ENCODE measurements at regions not wholly inside any gene's neighbourhood (a gene's known extent, or its start where the extent isn't known, plus 50 kb on each side); places are given as distances from the start of the nearest gene placed in this dataset.

GRCh38 chr2:66854298-66854697 is 419.4 kb downstream of the MEIS1 start:
- TF ChIP-seq Cebpa-rat (IDR thresholded peaks at IDR 0.05), result no peak
- Histone ChIP-seq H3K36me3 (no peaks in the 10 kb centered on the region), H3K4me3 (no peak overlapping the region), H3K27me3 (no peaks in the 10 kb centered on the region), H3K4me1 (peaks cover 11% of the 10 kb centered on the region), H4K20me1 (no peaks in the 10 kb centered on the region), H3K4me2 (peak overlapping the region; percentile 58), H3K9me3 (no peaks in the 10 kb centered on the region), H3K27ac (no peak overlapping the region), H3K9ac (no peak overlapping the region)

DNA sequence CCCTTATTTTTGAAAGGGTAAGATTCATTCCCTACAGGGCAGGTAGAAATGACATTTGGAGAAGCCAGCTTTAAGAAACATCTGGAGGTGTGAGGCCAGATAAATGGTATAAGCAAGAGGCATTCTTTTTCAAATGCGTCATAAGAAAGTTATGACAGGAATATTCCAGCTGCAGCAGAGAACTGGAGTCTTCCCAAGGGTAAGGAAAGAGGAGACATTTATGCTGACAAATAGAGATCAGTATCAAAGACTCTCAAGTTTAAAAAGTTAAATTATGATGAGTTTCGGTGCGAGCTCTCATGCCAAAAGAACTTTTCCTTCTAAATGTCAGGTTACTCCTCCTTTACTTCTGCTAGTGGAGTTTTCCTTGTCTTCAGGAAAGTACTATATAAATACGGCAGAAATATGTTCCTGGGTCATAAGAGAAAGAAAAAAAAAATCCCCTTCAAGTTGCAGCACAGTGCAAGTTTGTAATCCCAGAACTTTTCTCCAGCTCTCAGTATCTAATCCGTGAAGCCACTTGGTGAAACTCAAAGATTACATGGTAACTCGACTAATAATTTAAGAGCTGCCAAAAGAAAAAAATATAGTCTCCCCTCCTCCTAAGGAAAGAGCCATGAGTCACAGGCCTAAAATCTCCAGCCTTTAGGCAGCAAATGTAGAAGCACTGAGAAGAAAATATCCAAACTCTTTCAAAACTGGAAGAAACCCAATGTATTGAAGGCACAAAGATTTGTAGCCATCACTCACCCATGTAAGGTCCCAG is 428.1 kb downstream of the MEIS1 start:
- no peak overlapping the region for H3K27ac ChIP-seq

DNA sequence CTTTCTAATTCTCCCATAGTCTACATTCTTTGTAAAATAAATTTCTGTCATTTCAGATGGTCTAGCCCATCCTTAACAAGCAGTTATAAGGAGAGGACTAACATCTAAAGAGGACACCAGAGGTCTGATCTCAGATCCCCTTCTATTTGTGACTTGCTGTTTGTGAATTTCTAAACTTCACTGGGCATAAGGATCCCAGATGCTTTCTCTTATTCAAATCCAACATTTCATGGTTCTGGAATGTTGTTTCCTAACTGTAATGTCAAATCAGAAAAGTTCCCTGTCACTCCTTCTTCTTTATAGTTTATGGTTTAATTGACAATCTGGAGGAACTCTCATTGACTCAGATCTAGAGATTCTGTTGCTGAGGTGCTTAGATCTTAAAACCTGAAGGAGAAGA is 430.2 kb downstream of the MEIS1 start:
- H3K9ac ChIP-seq, result no peak overlapping the region
- H3K27me3 ChIP-seq, result no peaks in the 10 kb centered on the region
- no peaks in the 10 kb centered on the region for H4K20me1 ChIP-seq
- no peak overlapping the region for H3K4me2 ChIP-seq
- H3K4me1 ChIP-seq, result peaks cover 10% of the 10 kb centered on the region
- H3K9me3 ChIP-seq, result no peaks in the 10 kb centered on the region
- H3K4me3 ChIP-seq, result no peak overlapping the region
- H3K36me3 ChIP-seq, result no peaks in the 10 kb centered on the region
- TF ChIP-seq Cebpa-rat (IDR thresholded peaks at IDR 0.05), result no peak
- H3K27ac ChIP-seq, result no peak overlapping the region

More for the DNA sequence above, 428.1 kb downstream of the MEIS1 start:
- H3K27me3 ChIP-seq, result no peaks in the 10 kb centered on the region
- no peak for TF ChIP-seq Cebpa-rat (IDR thresholded peaks at IDR 0.05)
- no peaks in the 10 kb centered on the region for H3K9me3 ChIP-seq
- H3K4me1 ChIP-seq, result no peaks in the 10 kb centered on the region
- no peak overlapping the region for H3K4me3 ChIP-seq
- no peak overlapping the region for H3K9ac ChIP-seq
- H3K36me3 ChIP-seq, result no peaks in the 10 kb centered on the region
- no peak overlapping the region for H3K4me2 ChIP-seq
- H4K20me1 ChIP-seq, result no peaks in the 10 kb centered on the region

GRCh38 chr2:66866331-66867062 is 431.6 kb downstream of the MEIS1 start:
- Histone ChIP-seq H3K4me2 (no peak overlapping the region), H3K4me1 (peaks cover 10% of the 10 kb centered on the region), H3K27ac (no peak overlapping the region), H3K36me3 (no peaks in the 10 kb centered on the region), H3K4me3 (no peak overlapping the region), H3K27me3 (no peaks in the 10 kb centered on the region), H3K9me3 (no peaks in the 10 kb centered on the region), H3K9ac (no peak overlapping the region), H4K20me1 (no peaks in the 10 kb centered on the region)
- no peak for TF ChIP-seq Cebpa-rat (IDR thresholded peaks at IDR 0.05)

GRCh38 chr2:66867063-66867441 is 432.1 kb downstream of the MEIS1 start:
- H3K27me3 ChIP-seq, result no peaks in the 10 kb centered on the region
- no peaks in the 10 kb centered on the region for H4K20me1 ChIP-seq
- no peak for TF ChIP-seq Cebpa-rat (IDR thresholded peaks at IDR 0.05)
- no peak overlapping the region for H3K4me3 ChIP-seq
- H3K9me3 ChIP-seq, result no peaks in the 10 kb centered on the region
- no peaks in the 10 kb centered on the region for H3K36me3 ChIP-seq
- no peak overlapping the region for H3K27ac ChIP-seq
- H3K4me2 ChIP-seq, result no peak overlapping the region
- H3K4me1 ChIP-seq, result peaks cover 10% of the 10 kb centered on the region
- no peak overlapping the region for H3K9ac ChIP-seq

DNA sequence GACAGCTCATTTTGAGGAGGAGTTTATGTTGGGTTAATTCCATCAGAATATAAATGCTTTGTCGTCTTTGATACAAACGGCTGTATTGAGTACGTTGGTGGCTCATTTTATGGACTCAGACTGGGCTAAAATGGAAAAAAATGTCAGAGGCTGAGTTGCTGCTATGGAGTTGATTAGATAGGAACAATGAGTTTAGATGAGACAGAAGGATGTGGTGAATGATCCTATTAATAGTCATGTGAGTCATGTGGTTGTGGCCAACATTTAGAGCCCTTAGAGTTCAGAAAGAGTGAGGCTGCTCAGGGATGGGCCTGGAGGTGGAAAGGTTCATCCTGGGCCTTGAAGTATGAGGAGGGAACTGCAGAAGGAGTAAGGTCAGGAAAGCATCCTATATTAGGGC is 434.2 kb downstream of the MEIS1 start:
- peaks cover 10% of the 10 kb centered on the region for H3K4me1 ChIP-seq
- no peaks in the 10 kb centered on the region for H3K36me3 ChIP-seq
- H3K27me3 ChIP-seq, result no peaks in the 10 kb centered on the region
- no peak overlapping the region for H3K9ac ChIP-seq
- H3K9me3 ChIP-seq, result no peaks in the 10 kb centered on the region
- no peak overlapping the region for H3K27ac ChIP-seq
- peak overlapping the region; percentile 33 for H3K4me2 ChIP-seq
- no peak overlapping the region for H3K4me3 ChIP-seq
- no peak for TF ChIP-seq Cebpa-rat (IDR thresholded peaks at IDR 0.05)
- H4K20me1 ChIP-seq, result no peaks in the 10 kb centered on the region

- H3K4me2 ChIP-seq, result no peak overlapping the region
- H3K36me3 ChIP-seq, result no peaks in the 10 kb centered on the region
- no peak for TF ChIP-seq Cebpa-rat (IDR thresholded peaks at IDR 0.05)
- no peak overlapping the region for H3K9ac ChIP-seq
- H3K27ac ChIP-seq, result no peak overlapping the region
- no peak overlapping the region for H3K4me3 ChIP-seq
- peaks cover 10% of the 10 kb centered on the region for H3K4me1 ChIP-seq
- no peaks in the 10 kb centered on the region for H3K27me3 ChIP-seq
- no peaks in the 10 kb centered on the region for H4K20me1 ChIP-seq
- no peaks in the 10 kb centered on the region for H3K9me3 ChIP-seq
These were observed 437.4 kb downstream of the MEIS1 start for GRCh38 chr2:66872081-66872985.

DNA sequence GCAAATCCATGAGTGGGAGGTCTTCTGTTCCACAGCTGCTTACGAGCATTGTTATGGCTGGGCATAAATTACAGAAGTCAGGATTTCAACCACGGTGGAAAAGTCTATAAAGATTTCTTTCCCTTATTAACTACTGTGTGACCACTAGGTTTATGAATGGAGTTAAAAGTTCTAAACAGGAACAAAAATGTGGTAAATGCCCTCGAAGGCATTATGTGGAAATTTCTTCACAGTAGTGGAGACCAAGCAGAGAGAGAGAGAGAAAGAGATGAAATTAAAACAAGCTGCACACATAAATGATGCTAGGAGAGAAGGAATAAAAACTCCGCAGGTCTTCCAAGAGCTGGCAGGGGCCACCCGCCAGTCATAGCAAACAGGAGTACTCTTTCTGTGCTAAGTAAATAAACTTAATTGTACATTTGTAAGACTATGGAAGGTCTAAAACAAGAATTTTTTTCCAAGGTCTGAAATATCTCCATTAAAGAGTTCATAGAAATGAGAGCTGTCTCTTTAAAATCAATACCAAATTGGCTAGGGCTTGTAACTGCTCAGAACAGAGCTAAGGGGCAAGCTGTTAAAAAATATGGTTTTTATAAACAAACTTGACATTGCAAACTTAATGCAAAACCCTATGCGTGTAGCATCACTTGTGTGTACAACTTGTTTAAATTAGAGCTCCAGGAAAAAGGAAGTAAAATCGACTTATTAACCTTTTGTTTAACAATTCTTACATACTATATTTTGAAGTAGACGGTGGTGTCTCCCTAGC is 438.2 kb downstream of the MEIS1 start:
- no peak overlapping the region for H3K27ac ChIP-seq

DNA sequence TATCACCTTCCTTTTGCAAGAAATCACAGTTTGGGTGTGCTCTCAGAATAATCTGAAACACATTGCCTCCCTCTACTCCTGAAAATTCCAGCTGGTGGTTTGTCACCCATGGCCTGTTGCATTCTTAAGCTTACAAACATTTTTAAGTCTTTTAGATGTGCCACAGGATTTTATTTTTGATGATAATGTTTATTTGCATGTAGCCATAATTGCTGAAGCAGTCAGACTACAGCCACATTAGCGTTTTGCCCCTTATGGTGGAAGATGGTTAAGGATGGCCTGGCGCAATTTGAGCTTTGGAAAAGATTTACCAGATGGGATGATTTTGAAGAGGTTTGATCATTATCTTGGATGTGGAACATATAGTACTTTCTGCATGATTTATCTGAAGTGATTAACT is 439.5 kb downstream of the MEIS1 start:
- Histone ChIP-seq H3K36me3 (no peaks in the 10 kb centered on the region), H3K27me3 (no peaks in the 10 kb centered on the region), H3K4me2 (no peak overlapping the region), H3K4me1 (peaks cover under 1% of the 10 kb centered on the region; the same call in 1 of the 2 replicates), H3K4me3 (no peak overlapping the region), H3K9ac (no peak overlapping the region), H3K27ac (no peak overlapping the region), H4K20me1 (no peaks in the 10 kb centered on the region), H3K9me3 (no peaks in the 10 kb centered on the region)
- no peak for TF ChIP-seq Cebpa-rat (IDR thresholded peaks at IDR 0.05)

More for the DNA sequence above, 438.2 kb downstream of the MEIS1 start:
- Histone ChIP-seq H3K9ac (no peak overlapping the region), H3K4me3 (no peak overlapping the region), H3K27me3 (no peaks in the 10 kb centered on the region), H3K4me1 (peaks cover 10% of the 10 kb centered on the region), H3K4me2 (no peak overlapping the region), H3K36me3 (no peaks in the 10 kb centered on the region), H3K9me3 (no peaks in the 10 kb centered on the region), H4K20me1 (no peaks in the 10 kb centered on the region)
- no peak for TF ChIP-seq Cebpa-rat (IDR thresholded peaks at IDR 0.05)

All from BLaER1 (cell line).